AG04450 (cell line): ENCODE measurements at regions not wholly inside any gene's neighbourhood (a gene's known extent, or its start where the extent isn't known, plus 50 kb on each side); places are given as distances from the start of the nearest gene placed in this dataset.

Experiments used
- CTCF ChIA-PET: fragments of 300-600, 350-600 bp; formaldehyde crosslinking; extraction: SDS; loops from one replicate; lab custom pipeline; 2022; ENCODE audit warnings: antibody characterized with exemption, inconsistent platforms; lab: Charles Lee
- POLR2A ChIA-PET: fragments of 350-600 bp; formaldehyde crosslinking; extraction: SDS; loops from one replicate; lab custom pipeline; 2021; ENCODE audit warnings: antibody characterized with exemption, inconsistent platforms; lab: Yijun Ruan, JAX
- DNase-seq: peaks from one replicate; pipeline ENCODE4 v3.0.0-alpha.2; 2011; ENCODE audit warnings: low read depth, low spot score
- H3K27ac ChIP-seq: one replicate; pipeline ENCODE4 v1.5.1; 2012; ENCODE audit warnings: low read depth, low read length, control low read depth
- H3K27me3 ChIP-seq: one replicate; pipeline ENCODE4 v1.6.0; 2012; ENCODE audit warnings: low read length; ENCODE audit not compliant: control insufficient read depth, insufficient read depth
- H3K4me3 ChIP-seq: 2 replicates; pipeline ENCODE4 v1.5.1; 2011; ENCODE audit warnings: mild to moderate bottlenecking, low read depth, low read length, control low read depth
- H3K9me3 ChIP-seq: 2 replicates; pipeline ENCODE4 v1.5.1; 2012; ENCODE audit warnings: low read length; ENCODE audit not compliant: control insufficient read depth, insufficient read depth
- TF ChIP-seq, protein P1 (sequence below): IDR thresholded peaks from 2 replicates; pipeline ENCODE4 v1.5.1; 2011; ENCODE audit warnings: low read depth, low read length, control low read depth, inconsistent platforms

DNA sequence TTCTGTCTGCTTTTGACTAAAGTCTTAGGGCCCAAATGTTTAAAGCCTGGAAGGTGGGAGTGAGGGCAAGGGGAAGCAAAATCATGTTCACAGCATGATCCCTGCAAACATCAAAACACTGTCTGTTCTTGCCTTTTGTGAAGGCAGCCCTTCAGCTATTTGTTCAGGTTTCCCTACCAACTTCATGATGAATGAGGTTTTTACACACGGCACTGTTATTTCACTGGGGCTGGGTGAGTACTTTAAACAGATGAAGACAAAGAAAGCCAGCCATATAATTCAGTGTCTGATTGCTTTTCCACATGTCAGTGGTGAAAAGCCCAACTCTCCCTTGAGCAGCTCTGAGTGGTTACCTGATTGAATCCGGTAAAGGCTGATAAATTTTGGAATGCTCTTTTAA is 224.7 kb upstream of the GRAMD2B start:
- Histone ChIP-seq H3K4me3 (no peak overlapping the region), H3K27ac (no peak overlapping the region), H3K27me3 (no peaks in the 10 kb centered on the region), H3K9me3 (no peaks in the 10 kb centered on the region)
- CTCF ChIA-PET: no interaction called here
- POLR2A ChIA-PET: no interaction called here
- DNase-seq: no peak
- TF ChIP-seq, protein P1, sequence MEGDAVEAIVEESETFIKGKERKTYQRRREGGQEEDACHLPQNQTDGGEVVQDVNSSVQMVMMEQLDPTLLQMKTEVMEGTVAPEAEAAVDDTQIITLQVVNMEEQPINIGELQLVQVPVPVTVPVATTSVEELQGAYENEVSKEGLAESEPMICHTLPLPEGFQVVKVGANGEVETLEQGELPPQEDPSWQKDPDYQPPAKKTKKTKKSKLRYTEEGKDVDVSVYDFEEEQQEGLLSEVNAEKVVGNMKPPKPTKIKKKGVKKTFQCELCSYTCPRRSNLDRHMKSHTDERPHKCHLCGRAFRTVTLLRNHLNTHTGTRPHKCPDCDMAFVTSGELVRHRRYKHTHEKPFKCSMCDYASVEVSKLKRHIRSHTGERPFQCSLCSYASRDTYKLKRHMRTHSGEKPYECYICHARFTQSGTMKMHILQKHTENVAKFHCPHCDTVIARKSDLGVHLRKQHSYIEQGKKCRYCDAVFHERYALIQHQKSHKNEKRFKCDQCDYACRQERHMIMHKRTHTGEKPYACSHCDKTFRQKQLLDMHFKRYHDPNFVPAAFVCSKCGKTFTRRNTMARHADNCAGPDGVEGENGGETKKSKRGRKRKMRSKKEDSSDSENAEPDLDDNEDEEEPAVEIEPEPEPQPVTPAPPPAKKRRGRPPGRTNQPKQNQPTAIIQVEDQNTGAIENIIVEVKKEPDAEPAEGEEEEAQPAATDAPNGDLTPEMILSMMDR: no peak

DNA sequence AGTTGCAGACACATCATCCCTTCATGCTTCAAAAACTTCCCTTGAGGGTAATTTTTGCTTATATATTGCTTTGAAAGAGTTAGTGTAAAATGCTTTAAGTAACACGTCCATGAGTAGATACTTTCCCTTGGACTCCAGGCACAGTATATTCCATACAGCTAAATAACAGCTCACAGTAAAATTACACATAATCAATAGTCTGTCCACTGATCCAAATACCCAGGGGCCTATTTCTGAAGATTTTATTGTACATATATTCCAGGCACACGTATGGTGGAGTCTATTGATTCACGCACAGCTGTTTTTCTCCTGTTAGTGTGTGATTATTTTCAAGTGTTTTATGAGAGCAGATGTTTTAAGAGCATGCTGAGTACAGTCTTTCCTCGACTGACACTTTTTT is 223.7 kb upstream of the GRAMD2B start:
- no peak overlapping the region for H3K27ac ChIP-seq
- TF ChIP-seq, protein P1: no peak
- POLR2A ChIA-PET: no interaction called here
- H3K4me3 ChIP-seq: no peak overlapping the region
- H3K9me3 ChIP-seq: no peaks in the 10 kb centered on the region
- no peaks in the 10 kb centered on the region for H3K27me3 ChIP-seq
- no peak for DNase-seq
- CTCF ChIA-PET: no interaction called here

DNA sequence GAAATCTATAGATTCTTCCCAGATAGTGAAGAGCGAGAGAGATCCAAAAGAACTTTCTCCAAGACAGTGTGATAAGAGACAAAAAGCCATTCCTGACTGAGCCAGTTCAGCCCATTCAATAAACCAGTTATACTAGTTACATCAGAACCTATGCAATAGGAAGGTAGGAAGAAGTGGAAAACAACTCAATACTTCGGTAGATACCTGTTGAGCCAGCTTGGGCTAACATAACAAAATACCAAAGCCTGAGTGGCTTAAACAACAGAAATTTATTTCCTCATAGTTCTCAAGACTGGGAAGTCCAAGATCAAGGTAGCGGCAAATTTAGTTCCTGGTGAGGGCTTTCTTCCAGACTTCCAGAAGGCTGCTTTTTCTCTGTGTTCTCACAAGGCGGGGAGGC is 214.5 kb upstream of the GRAMD2B start:
- Histone ChIP-seq H3K4me3 (no peak overlapping the region), H3K27ac (no peak overlapping the region), H3K27me3 (no peaks in the 10 kb centered on the region), H3K9me3 (no peaks in the 10 kb centered on the region)
- no peak for DNase-seq
- CTCF ChIA-PET: no interaction called here
- POLR2A ChIA-PET: no interaction called here
- TF ChIP-seq, protein P1: no peak

DNA sequence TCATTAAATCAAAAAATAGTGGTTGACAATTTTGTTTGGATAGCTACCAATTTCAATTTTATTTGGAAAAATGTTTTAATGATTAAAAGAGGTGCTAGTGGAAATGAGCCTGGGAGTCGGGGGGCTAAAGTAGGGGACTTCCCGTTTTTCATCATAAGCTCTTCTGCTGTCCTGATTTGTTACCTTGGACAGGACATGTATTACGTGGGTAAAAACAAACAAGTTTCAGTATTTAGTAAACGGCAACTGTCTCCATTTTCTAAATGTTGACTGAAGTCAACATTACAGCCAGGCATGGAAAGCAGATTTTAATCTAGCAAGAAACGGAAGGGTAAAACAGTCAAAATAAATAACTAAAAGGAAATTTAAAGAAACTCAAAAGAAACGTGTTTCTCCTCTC is 212.3 kb upstream of the GRAMD2B start:
- POLR2A ChIA-PET: no interaction called here
- Histone ChIP-seq H3K27me3 (no peaks in the 10 kb centered on the region), H3K27ac (no peak overlapping the region), H3K4me3 (no peak overlapping the region), H3K9me3 (no peaks in the 10 kb centered on the region)
- no peak for DNase-seq
- CTCF ChIA-PET: no interaction called here
- TF ChIP-seq, protein P1: no peak

DNA sequence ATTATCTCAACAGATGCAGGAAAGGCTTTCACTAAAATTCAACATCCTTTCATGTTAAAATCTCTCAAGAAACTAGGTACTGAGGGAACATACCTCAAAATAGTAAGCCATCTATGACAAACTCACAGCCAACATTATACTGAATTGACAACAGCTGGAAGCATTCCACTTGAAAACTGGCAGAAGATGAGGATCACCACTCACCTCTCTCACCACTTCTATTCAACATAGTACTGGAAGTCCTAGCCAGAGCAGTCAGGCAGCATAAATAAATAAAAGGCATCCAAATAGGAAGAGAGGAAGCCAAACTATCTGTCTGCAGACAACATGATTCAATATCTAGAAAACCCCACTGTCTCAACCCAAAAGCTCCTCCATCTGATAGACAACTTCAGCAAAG is 203.6 kb upstream of the GRAMD2B start:
- POLR2A ChIA-PET: no interaction called here
- no peak overlapping the region for H3K27ac ChIP-seq
- DNase-seq: no peak

More for the DNA sequence above, 203.6 kb upstream of the GRAMD2B start:
- Histone ChIP-seq H3K4me3 (no peak overlapping the region), H3K9me3 (peaks cover 6% of the 10 kb centered on the region; the same call in 1 of the 2 replicates), H3K27me3 (no peaks in the 10 kb centered on the region)
- CTCF ChIA-PET: no interaction called here
- TF ChIP-seq, protein P1: no peak
